GM12875 (cell line): ENCODE measurements at regions not wholly inside any gene's neighbourhood (a gene's known extent, or its start where the extent isn't known, plus 50 kb on each side); places are given as distances from the start of the nearest gene placed in this dataset.

Source experiments
- H3K4me3 ChIP-seq: one replicate; pipeline ENCODE4 v1.5.1; 2011; ENCODE audit warnings: low read depth, low read length, control low read depth
- TF ChIP-seq, protein P1 (sequence below): IDR thresholded peaks from 2 replicates; pipeline ENCODE4 v1.5.1; 2011; ENCODE audit warnings: low read depth, mild to moderate bottlenecking, control low read depth, inconsistent platforms, low read length, moderate library complexity, borderline replicate concordance; ENCODE audit not compliant: insufficient read depth

DNA sequence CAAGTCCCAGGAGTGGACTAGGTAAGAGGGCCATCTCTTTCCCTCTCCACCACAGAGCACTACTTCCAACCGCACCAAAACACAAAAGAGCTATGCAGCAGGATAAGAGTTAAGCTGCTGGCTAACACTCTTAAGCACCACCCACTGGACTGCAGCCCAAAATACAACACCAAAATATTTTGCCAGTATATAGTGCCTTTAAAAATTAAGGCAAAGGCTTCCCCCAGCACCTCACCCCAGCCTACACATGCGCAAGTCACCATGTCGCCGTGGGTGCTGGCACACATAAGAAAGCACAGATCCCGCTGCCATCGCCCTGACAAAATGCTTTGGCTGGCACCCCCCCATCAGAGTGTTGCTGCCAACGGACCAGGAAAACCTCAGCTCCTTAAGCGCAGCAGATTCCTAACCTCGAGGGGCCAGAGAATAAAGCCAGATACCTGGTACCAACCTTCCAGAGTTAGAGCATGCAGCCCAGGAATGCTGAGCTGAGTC, 608.3 kb downstream of the PCDH17 start:
- TF ChIP-seq, protein P1, sequence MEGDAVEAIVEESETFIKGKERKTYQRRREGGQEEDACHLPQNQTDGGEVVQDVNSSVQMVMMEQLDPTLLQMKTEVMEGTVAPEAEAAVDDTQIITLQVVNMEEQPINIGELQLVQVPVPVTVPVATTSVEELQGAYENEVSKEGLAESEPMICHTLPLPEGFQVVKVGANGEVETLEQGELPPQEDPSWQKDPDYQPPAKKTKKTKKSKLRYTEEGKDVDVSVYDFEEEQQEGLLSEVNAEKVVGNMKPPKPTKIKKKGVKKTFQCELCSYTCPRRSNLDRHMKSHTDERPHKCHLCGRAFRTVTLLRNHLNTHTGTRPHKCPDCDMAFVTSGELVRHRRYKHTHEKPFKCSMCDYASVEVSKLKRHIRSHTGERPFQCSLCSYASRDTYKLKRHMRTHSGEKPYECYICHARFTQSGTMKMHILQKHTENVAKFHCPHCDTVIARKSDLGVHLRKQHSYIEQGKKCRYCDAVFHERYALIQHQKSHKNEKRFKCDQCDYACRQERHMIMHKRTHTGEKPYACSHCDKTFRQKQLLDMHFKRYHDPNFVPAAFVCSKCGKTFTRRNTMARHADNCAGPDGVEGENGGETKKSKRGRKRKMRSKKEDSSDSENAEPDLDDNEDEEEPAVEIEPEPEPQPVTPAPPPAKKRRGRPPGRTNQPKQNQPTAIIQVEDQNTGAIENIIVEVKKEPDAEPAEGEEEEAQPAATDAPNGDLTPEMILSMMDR, result no peak
- no peak overlapping the region for H3K4me3 ChIP-seq

DNA sequence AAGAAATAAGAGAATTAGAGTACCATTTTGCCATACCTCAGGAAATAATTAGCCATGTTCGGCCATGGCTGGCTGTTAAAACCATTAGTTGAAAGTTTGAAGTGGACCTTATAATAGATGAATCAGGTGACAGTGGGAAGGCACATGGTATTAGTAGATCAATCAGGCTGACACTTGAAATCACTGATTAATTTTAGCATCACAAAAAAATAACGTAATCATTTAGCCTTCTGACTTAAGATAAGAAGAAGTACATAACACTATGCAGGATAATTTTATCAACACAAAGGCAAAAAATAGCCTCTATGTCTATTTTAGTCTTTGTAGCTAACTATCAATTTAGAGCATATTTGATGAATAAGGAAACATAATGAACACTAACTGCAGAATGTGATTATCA, 615.5 kb downstream of the PCDH17 start:
- H3K4me3 ChIP-seq, result no peak overlapping the region
- TF ChIP-seq, protein P1, result no peak

DNA sequence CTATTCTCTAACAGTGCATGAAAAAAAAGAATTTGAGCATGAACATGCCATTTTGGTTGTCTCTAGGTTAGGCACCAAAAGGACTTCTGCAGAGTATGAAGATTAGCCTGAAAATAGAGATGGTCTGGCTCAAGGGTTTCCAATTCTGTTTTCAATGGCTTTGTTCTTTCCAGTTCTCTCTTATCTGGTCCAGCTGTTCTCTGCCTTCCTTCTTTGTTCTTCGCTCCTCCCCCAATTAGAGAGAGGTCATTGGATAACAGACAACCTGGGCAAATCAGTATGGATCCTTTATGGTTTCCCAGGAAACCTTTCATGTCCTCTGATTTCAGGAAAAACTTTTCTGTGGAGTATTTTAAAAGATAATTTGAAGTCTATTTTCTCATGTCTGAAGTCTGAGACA, 623.4 kb downstream of the PCDH17 start:
- TF ChIP-seq, protein P1, result no peak
- no peak overlapping the region for H3K4me3 ChIP-seq

DNA sequence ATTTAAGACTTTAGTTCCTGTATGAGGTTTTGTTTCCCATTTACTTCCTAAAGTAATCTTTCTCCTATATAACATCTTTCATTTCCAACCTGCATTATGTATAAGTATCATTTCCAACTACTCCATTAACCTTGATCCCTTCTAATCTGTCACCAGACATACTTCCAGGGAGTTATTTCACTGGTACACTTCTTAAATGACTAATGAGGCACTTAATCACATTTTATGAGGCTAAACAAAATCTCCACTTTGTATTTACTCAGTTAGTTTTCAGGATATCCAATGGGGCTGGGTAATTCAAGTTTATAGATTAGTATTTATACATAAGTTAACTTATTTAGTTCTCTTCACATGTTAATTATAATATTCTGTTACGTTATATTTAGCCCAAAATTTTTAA, 634.7 kb downstream of the PCDH17 start:
- no peak overlapping the region for H3K4me3 ChIP-seq
- TF ChIP-seq, protein P1, result no peak

DNA sequence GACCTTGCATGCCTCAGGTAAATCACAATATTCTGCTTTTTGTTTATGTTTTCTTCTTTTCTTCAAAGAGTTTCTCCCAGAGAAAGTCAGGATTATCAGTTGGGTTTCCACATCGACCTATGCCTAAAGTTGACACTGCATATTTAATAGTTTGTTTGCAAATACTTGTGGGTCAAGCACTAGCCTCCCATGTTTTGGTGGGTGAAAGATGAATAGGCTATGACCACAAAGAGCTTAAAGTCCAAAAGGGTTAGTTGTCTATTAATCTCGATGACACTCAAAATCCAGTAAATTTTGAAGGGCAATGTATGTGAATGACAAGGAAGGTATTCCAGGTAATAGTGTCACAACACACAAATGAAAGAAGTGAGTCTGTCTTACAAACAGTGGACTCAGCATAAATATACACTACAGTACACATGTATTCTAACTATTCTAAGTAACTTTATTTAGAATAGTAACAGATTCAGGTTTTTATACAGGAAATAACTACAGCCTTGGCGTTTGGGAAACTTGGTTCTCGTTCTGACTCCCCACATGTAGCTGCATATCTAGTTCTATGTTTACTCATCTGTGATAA, 667.1 kb downstream of the PCDH17 start:
- no peak overlapping the region for H3K4me3 ChIP-seq
- TF ChIP-seq, protein P1, result no peak

DNA sequence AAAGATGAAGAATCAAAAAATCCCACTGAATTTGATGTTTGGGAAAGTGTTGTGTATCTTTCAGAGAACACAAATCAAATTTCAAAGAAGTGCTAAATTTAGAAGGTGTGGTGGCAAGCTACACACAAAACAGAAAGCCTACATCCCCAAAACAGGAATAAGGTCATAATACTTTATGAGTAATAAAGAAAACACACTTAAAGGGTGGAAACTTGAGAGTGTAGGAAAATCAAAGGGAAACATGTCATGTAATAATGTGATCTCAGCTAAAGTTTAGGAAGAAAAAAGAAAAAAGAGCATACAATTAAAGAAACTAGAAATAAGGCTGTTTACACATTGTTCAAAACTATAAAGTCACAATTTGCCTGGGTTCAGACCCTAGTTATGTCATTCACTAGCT, 668.7 kb downstream of the PCDH17 start:
- TF ChIP-seq, protein P1, result no peak
- H3K4me3 ChIP-seq, result no peak overlapping the region

DNA sequence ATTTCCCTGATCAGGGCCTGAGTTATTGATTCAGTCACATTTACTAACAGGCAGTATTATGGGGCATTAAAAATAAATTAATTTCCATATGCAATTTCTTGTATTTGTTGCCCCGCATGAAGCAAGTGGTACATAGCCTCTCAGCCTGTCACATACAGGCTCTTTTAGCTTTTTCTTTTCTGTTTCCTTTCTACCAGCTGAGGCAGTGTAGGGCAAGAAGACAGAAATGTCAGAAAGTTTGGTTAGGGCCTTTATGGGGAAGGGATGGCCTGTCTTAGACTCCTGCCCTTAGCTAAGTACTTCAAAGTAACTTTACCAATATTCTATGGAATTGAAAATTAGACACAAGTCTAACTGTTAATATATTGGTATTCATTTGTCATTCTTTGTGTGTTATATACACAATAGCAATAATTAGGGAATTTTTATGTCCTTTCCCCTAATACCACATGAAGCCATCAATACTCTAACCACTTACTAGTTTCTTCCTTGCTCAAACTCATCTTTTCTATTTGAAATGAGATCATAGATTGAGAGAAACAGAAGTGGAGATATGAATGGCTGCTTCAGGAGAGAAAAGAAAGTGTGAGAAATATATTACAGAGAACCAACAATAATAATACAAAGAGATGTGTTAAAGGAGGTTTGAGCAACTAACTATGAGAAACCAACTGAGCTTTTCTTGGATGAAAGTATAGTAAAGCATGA, 669.6 kb downstream of the PCDH17 start:
- H3K4me3 ChIP-seq, result no peak overlapping the region
- TF ChIP-seq, protein P1, result no peak
